Thoracic aorta (tissue), 2 donors: ENCODE measurements at regions not wholly inside any gene's neighbourhood (a gene's known extent, or its start where the extent isn't known, plus 50 kb on each side); places are given as distances from the start of the nearest gene placed in this dataset.

Source experiments
- ATAC-seq: fragments of 150-250 bp; one replicate; pipeline ENCODE4 v1.8.0; 2017; ENCODE audit warnings: low read depth; ENCODE audit not compliant: insufficient number of reproducible peaks, low FRiP score
- DNase-seq: peaks from one replicate; pipeline ENCODE4 v3.0.0-alpha.2; 2020; ENCODE audit warnings: low spot score
- H3K27ac ChIP-seq, 2 donors: fragments of 200-600 bp; sonication (generic); 1 replicate in 1 of 2; 2 replicates in 1 of 2; pipeline ENCODE4 v1.5.1; 2016; ENCODE audit warnings: mild to moderate bottlenecking in 2 of 2, moderate library complexity in 2 of 2
- H3K27me3 ChIP-seq: fragments of 200-600 bp; sonication (generic); replicated peaks from 2 replicates; pipeline ENCODE4 v1.6.0; 2016; ENCODE audit warnings: mild to moderate bottlenecking; ENCODE audit not compliant: insufficient read depth
- H3K36me3 ChIP-seq: fragments of 200-600 bp; sonication (generic); one replicate; pipeline ENCODE4 v1.5.1; 2016
- H3K4me1 ChIP-seq, 2 donors: fragments of 200-600 bp; sonication (generic); 1 replicate in 1 of 2; 2 replicates in 1 of 2; pipeline versions ENCODE4 v1.5.1 to v1.6.0; 2016; ENCODE audit warnings: low read depth in 2 of 2, mild to moderate bottlenecking in 1 of 2; ENCODE audit not compliant: control insufficient read depth in 1 of 2
- H3K4me3 ChIP-seq: fragments of 200-600 bp; sonication (generic); 2 replicates; pipeline ENCODE4 v1.5.1; 2016; ENCODE audit warnings: mild to moderate bottlenecking
- H3K9me3 ChIP-seq: fragments of 200-600 bp; sonication (generic); 2 replicates; pipeline ENCODE4 v1.5.1; 2016
- TF ChIP-seq, protein P1 (sequence below): fragments of 200-600 bp; sonication (generic); IDR thresholded peaks from one replicate; pipeline ENCODE4 v1.5.1; 2019; ENCODE audit warnings: antibody characterized with exemption

GRCh38 chr11:29564486-29564885, 452.3 kb downstream of the KCNA4 start:
- Histone ChIP-seq H3K4me1 (no peaks in the 10 kb centered on the region), H3K36me3 (no peaks in the 10 kb centered on the region), H3K9me3 (no peaks in the 10 kb centered on the region), H3K27me3 (no peaks in the 10 kb centered on the region), H3K27ac (no peak overlapping the region), H3K4me3 (no peak overlapping the region)
- DNase-seq (no peak), ATAC-seq (no peak)
- TF ChIP-seq, protein P1, sequence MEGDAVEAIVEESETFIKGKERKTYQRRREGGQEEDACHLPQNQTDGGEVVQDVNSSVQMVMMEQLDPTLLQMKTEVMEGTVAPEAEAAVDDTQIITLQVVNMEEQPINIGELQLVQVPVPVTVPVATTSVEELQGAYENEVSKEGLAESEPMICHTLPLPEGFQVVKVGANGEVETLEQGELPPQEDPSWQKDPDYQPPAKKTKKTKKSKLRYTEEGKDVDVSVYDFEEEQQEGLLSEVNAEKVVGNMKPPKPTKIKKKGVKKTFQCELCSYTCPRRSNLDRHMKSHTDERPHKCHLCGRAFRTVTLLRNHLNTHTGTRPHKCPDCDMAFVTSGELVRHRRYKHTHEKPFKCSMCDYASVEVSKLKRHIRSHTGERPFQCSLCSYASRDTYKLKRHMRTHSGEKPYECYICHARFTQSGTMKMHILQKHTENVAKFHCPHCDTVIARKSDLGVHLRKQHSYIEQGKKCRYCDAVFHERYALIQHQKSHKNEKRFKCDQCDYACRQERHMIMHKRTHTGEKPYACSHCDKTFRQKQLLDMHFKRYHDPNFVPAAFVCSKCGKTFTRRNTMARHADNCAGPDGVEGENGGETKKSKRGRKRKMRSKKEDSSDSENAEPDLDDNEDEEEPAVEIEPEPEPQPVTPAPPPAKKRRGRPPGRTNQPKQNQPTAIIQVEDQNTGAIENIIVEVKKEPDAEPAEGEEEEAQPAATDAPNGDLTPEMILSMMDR: no peak

DNA sequence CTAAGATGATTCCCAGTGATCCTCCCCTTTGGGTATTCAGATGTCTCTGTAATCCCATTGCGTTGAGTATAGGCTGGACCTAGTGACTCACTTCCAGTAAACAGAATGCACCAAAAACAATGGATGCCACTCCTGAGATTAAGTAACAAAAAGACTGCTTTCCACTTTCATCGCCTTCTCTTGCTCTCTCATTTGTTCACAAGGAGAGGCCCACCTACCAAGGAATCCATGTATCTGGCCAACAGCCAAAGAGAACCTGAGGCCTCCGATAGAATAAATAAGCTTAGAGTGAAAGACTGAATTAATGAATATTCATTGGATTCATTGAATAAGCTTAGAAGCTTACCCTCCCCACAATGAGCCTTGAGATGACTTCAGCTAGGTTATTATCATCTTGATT, 454.6 kb downstream of the KCNA4 start:
- H3K36me3 ChIP-seq: no peaks in the 10 kb centered on the region
- H3K27ac ChIP-seq: no peak overlapping the region
- H3K4me1 ChIP-seq: no peaks in the 10 kb centered on the region
- TF ChIP-seq, protein P1: no peak
- no peak for ATAC-seq
- no peaks in the 10 kb centered on the region for H3K27me3 ChIP-seq
- no peak overlapping the region for H3K4me3 ChIP-seq
- DNase-seq: no peak
- H3K9me3 ChIP-seq: no peaks in the 10 kb centered on the region

- Histone ChIP-seq H3K27ac (no peak overlapping the region), H3K27me3 (no peaks in the 10 kb centered on the region), H3K4me3 (no peak overlapping the region), H3K9me3 (no peaks in the 10 kb centered on the region), H3K36me3 (no peaks in the 10 kb centered on the region), H3K4me1 (peaks cover 0 to 13% of the 10 kb centered on the region in 2 donors)
- no peak for DNase-seq
- TF ChIP-seq, protein P1: no peak
- no peak for ATAC-seq
These were observed 462.8 kb downstream of the KCNA4 start for GRCh38 chr11:29553990-29554389.

GRCh38 chr11:29538339-29539036, 478.3 kb downstream of the KCNA4 start:
- H3K9me3 ChIP-seq: no peaks in the 10 kb centered on the region

DNA sequence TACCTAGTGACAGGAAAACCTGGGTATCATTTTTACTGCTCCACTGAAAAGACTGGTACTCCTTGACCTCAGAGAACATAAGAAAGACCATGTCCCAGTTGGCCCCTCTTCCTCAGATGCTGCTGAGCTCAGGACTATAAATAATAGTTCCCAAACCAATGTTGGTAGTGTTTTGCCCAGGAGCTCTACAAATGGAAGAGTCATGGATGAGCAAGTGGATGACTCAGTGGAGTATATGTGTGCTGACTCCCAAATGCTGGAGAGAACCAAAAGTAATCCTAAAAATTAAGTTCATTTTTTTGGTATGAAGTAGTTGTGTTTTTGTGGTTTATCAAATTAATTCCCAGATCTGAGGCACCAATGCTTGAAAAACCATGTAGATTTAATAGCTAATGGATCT, 482.0 kb downstream of the KCNA4 start:
- ATAC-seq (no peak), DNase-seq (no peak)
- Histone ChIP-seq H3K9me3 (no peaks in the 10 kb centered on the region), H3K36me3 (no peaks in the 10 kb centered on the region), H3K4me1 (no peaks in the 10 kb centered on the region), H3K27me3 (no peaks in the 10 kb centered on the region), H3K4me3 (no peak overlapping the region), H3K27ac (no peak overlapping the region)
- TF ChIP-seq, protein P1: no peak

More at GRCh38 chr11:29538339-29539036, 478.3 kb downstream of the KCNA4 start:
- TF ChIP-seq, protein P1: no peak
- ATAC-seq (no peak), DNase-seq (no peak)
- H3K4me3 ChIP-seq: no peak overlapping the region
- H3K36me3 ChIP-seq: no peaks in the 10 kb centered on the region
- H3K27me3 ChIP-seq: no peaks in the 10 kb centered on the region
- H3K27ac ChIP-seq: no peak overlapping the region
- no peaks in the 10 kb centered on the region for H3K4me1 ChIP-seq
